Urinary bladder (tissue), 3 donors: ENCODE measurements at regions not wholly inside any gene's neighbourhood (a gene's known extent, or its start where the extent isn't known, plus 50 kb on each side); places are given as distances from the start of the nearest gene placed in this dataset.

Experiments
- DNase-seq: peaks from one replicate; pipeline ENCODE4 v3.0.0-alpha.2; 2015; ENCODE audit errors: extremely low spot score
- H3K27ac ChIP-seq: one replicate; pipeline ENCODE4 v1.5.1; 2013; ENCODE audit warnings: low read depth, mild to moderate bottlenecking, moderate library complexity
- H3K36me3 ChIP-seq: one replicate; pipeline ENCODE4 v1.6.1; 2013; ENCODE audit warnings: mild to moderate bottlenecking, moderate library complexity; ENCODE audit not compliant: insufficient read depth
- H3K4me1 ChIP-seq: one replicate; pipeline ENCODE4 v1.6.1; 2013; ENCODE audit warnings: mild to moderate bottlenecking, moderate library complexity; ENCODE audit not compliant: insufficient read depth
- H3K4me3 ChIP-seq: one replicate; pipeline ENCODE4 v1.5.1; 2013; ENCODE audit warnings: low read depth, low read length
- WGBS: extraction: QIAGEN DNeasy Blood & Tissue Kit; methylation state at CpG from one replicate; pipeline ENCODE4 v1.1.7; 2013; 5-methylcytosine and 5-hydroxymethylcytosine counted together
- donor health status: healthy with polysubstance abuse.
- donor health status: healthy.

GRCh38 chr3:839981-840380 lies 252.8 kb upstream of the CNTN6 start:
- DNase-seq: no peak
- no peaks in the 10 kb centered on the region for H3K4me1 ChIP-seq
- H3K4me3 ChIP-seq: no peak overlapping the region
- 77% methylated on average over 1 of the region's 1 CpG for WGBS
- H3K36me3 ChIP-seq: no peaks in the 10 kb centered on the region
- H3K27ac ChIP-seq: no peak overlapping the region

GRCh38 chr3:851098-851790 lies 241.6 kb upstream of the CNTN6 start:
- Histone ChIP-seq H3K36me3 (no peaks in the 10 kb centered on the region), H3K4me3 (no peak overlapping the region), H3K27ac (no peak overlapping the region), H3K4me1 (no peaks in the 10 kb centered on the region)
- no peak for DNase-seq
- WGBS: 64% methylated on average over 5 of the region's 5 CpGs

- DNase-seq: no peak
- H3K4me3 ChIP-seq: no peak overlapping the region
- no peaks in the 10 kb centered on the region for H3K36me3 ChIP-seq
- no peak overlapping the region for H3K27ac ChIP-seq
- H3K4me1 ChIP-seq: no peaks in the 10 kb centered on the region
- WGBS: 83% methylated on average over 4 of the region's 4 CpGs
Observed at GRCh38 chr3:852033-852432, 240.8 kb upstream of the CNTN6 start.

- Histone ChIP-seq H3K27ac (no peak overlapping the region), H3K4me1 (no peaks in the 10 kb centered on the region), H3K4me3 (no peak overlapping the region), H3K36me3 (no peaks in the 10 kb centered on the region)
- no peak for DNase-seq
- WGBS: 85% methylated on average over 5 of the region's 5 CpGs
Observed at GRCh38 chr3:853489-853888, 239.3 kb upstream of the CNTN6 start.

- 89% methylated on average over 9 of the region's 9 CpGs for WGBS
- DNase-seq: no peak
- H3K36me3 ChIP-seq: no peaks in the 10 kb centered on the region
- H3K4me1 ChIP-seq: no peaks in the 10 kb centered on the region
- no peak overlapping the region for H3K27ac ChIP-seq
- no peak overlapping the region for H3K4me3 ChIP-seq
Observed at GRCh38 chr3:859135-859534, 233.7 kb upstream of the CNTN6 start.

- Histone ChIP-seq H3K4me1 (no peaks in the 10 kb centered on the region), H3K36me3 (no peaks in the 10 kb centered on the region), H3K27ac (no peak overlapping the region), H3K4me3 (no peak overlapping the region)
- 79% methylated on average over 2 of the region's 2 CpGs for whole genome bisulfite sequencing
- no peak for DNase-seq
Observed at GRCh38 chr3:861721-862120, 231.1 kb upstream of the CNTN6 start.

GRCh38 chr3:869269-869668 lies 223.6 kb upstream of the CNTN6 start:
- no peak overlapping the region for H3K4me3 ChIP-seq
- H3K27ac ChIP-seq: no peak overlapping the region
- no peaks in the 10 kb centered on the region for H3K4me1 ChIP-seq
- WGBS: 69% methylated on average over 1 of the region's 1 CpG
- DNase-seq: no peak
- no peaks in the 10 kb centered on the region for H3K36me3 ChIP-seq

- Histone ChIP-seq H3K4me3 (no peak overlapping the region), H3K4me1 (no peaks in the 10 kb centered on the region), H3K27ac (no peak overlapping the region), H3K36me3 (no peaks in the 10 kb centered on the region)
- 56% methylated on average over 2 of the region's 2 CpGs for WGBS
- DNase-seq: no peak
Observed at GRCh38 chr3:869734-870133, 223.1 kb upstream of the CNTN6 start.

- Histone ChIP-seq H3K36me3 (no peaks in the 10 kb centered on the region), H3K4me1 (no peaks in the 10 kb centered on the region), H3K27ac (no peak overlapping the region), H3K4me3 (no peak overlapping the region)
- 96% methylated on average over 1 of the region's 1 CpG for WGBS
- DNase-seq: no peak
Observed at GRCh38 chr3:871651-872050, 221.2 kb upstream of the CNTN6 start.

- no peak for DNase-seq
- no peaks in the 10 kb centered on the region for H3K36me3 ChIP-seq
- no peaks in the 10 kb centered on the region for H3K4me1 ChIP-seq
- WGBS: 75% methylated on average over 1 of the region's 1 CpG
- no peak overlapping the region for H3K27ac ChIP-seq
- no peak overlapping the region for H3K4me3 ChIP-seq
Observed at GRCh38 chr3:877001-877400, 215.8 kb upstream of the CNTN6 start.

GRCh38 chr3:878746-879145 lies 214.1 kb upstream of the CNTN6 start:
- Histone ChIP-seq H3K4me3 (no peak overlapping the region), H3K27ac (no peak overlapping the region), H3K36me3 (no peaks in the 10 kb centered on the region), H3K4me1 (no peaks in the 10 kb centered on the region)
- WGBS: 77% methylated on average over 1 of the region's 1 CpG
- DNase-seq: no peak

GRCh38 chr3:880371-880770 lies 212.5 kb upstream of the CNTN6 start:
- Histone ChIP-seq H3K36me3 (no peaks in the 10 kb centered on the region), H3K4me3 (no peak overlapping the region), H3K27ac (no peak overlapping the region), H3K4me1 (no peaks in the 10 kb centered on the region)
- DNase-seq: no peak
- WGBS: 43% methylated on average over 3 of the region's 3 CpGs

- Histone ChIP-seq H3K27ac (no peak overlapping the region), H3K36me3 (no peaks in the 10 kb centered on the region), H3K4me3 (no peak overlapping the region), H3K4me1 (no peaks in the 10 kb centered on the region)
- no peak for DNase-seq
- WGBS: 72% methylated on average over 3 of the region's 3 CpGs
Observed at GRCh38 chr3:882533-882932, 210.3 kb upstream of the CNTN6 start.

- Histone ChIP-seq H3K4me3 (no peak overlapping the region), H3K36me3 (no peaks in the 10 kb centered on the region), H3K27ac (no peak overlapping the region), H3K4me1 (no peaks in the 10 kb centered on the region)
- no peak for DNase-seq
- WGBS: 65% methylated on average over 2 of the region's 2 CpGs
Observed at GRCh38 chr3:901953-902778, 190.7 kb upstream of the CNTN6 start.
